OCI-LY3 (cell line): ENCODE measurements at regions not wholly inside any gene's neighbourhood (a gene's known extent, or its start where the extent isn't known, plus 50 kb on each side); places are given as distances from the start of the nearest gene placed in this dataset.

Source experiments
- CTCF ChIP-seq: fragments of 200-600, 300-600 bp; sonication (generic); IDR thresholded peaks from 2 replicates; pipeline ENCODE4 v1.5.1; 2014; ENCODE audit warnings: antibody characterized with exemption, low read length, low read depth
- EZH2phosphoT487 ChIP-seq: fragments of 200-600 bp; shearing (Covaris generic); IDR thresholded peaks from 2 replicates; pipeline ENCODE4 v1.6.1; 2018; ENCODE audit warnings: antibody characterized with exemption, mixed run types, low read depth

- TF ChIP-seq CTCF (no peak), EZH2phosphoT487 (no peak)
These were observed 718.9 kb upstream of the MEF2C start for GRCh38 chr5:89601880-89602279.
